ENCODE measurements at regions not wholly inside any gene's neighbourhood (a gene's known extent, or its start where the extent isn't known, plus 50 kb on each side); places are given as distances from the start of the nearest gene placed in this dataset.

- TF ChIP-seq SPEN (CRISPR knock-in tag; IDR thresholded peaks at IDR 0.05; ENCODE audit: low read depth) (no peak), SIX4 (CRISPR knock-in tag; IDR thresholded peaks at IDR 0.05) (no peak), BRCA1 (CRISPR knock-in tag; IDR thresholded peaks at IDR 0.05) (no peak), SMYD3 (CRISPR knock-in tag; IDR thresholded peaks at IDR 0.05) (no peak), MXI1 (IDR thresholded peaks at IDR 0.05; ENCODE audit: borderline replicate concordance, low read depth, low read length) (no peak), ZBTB44 (CRISPR knock-in tag; IDR thresholded peaks at IDR 0.05) (no peak), XRCC5 (optimal IDR thresholded peaks at IDR 0.05; ENCODE audit: low read length) (no peak), HES4 (CRISPR knock-in tag; IDR thresholded peaks at IDR 0.05; ENCODE audit: borderline replicate concordance) (no peak), JDP2 (CRISPR knock-in tag; IDR thresholded peaks at IDR 0.05; ENCODE audit: borderline replicate concordance) (no peak), PBX2 (CRISPR knock-in tag; IDR thresholded peaks at IDR 0.05) (0 out of 2 replicates have a peak, but pooled peaks have one; percentile 55), ZNF614 (CRISPR knock-in tag; IDR thresholded peaks at IDR 0.05; ENCODE audit: borderline replicate concordance) (no peak), SMAD3 (CRISPR knock-in tag; IDR thresholded peaks at IDR 0.05) (no peak), SOX13 (IDR thresholded peaks at IDR 0.05) (no peak), SOX13 (CRISPR knock-in tag; conservative IDR thresholded peaks at IDR 0.05 in 1 of 2, IDR thresholded peaks at IDR 0.05 in 1 of 2) (peak in 1 of 2 experiments; percentile 85; a peak in 2 of 4 replicates), RNF2 (conservative IDR thresholded peaks at IDR 0.05; ENCODE audit: low read depth) (no peak), TCF7 (IDR thresholded peaks at IDR 0.05; ENCODE audit: low read depth) (no peak), ZKSCAN5 (CRISPR knock-in tag; IDR thresholded peaks at IDR 0.05) (no peak), KLF6 (CRISPR knock-in tag; IDR thresholded peaks at IDR 0.05) (no peak), MIXL1 (CRISPR knock-in tag; IDR thresholded peaks at IDR 0.05) (no peak), MTA3 (CRISPR knock-in tag; IDR thresholded peaks at IDR 0.05) (no peak), TSC22D2 (CRISPR knock-in tag; IDR thresholded peaks at IDR 0.05; ENCODE audit: borderline replicate concordance) (no peak), ZNF101 (CRISPR knock-in tag; IDR thresholded peaks at IDR 0.05; ENCODE audit: borderline replicate concordance, low read depth) (no peak), ZNF83 (CRISPR knock-in tag; IDR thresholded peaks at IDR 0.05; ENCODE audit: borderline replicate concordance) (no peak), RNF219 (CRISPR knock-in tag; IDR thresholded peaks at IDR 0.05) (no peak), FOXP4 (CRISPR knock-in tag; IDR thresholded peaks at IDR 0.05) (peak; percentile 54), NFIC (IDR thresholded peaks at IDR 0.05; ENCODE audit: low read length) (no peak; the same call in 1 of the 2 replicates), ZNF720 (CRISPR knock-in tag; IDR thresholded peaks at IDR 0.05) (no peak), ZNF343 (CRISPR knock-in tag; IDR thresholded peaks at IDR 0.05) (no peak)
Observed at GRCh38 chr6:56381801-56382251, 134.4 kb upstream of the COL21A1 start (continued).

Data from HepG2 (cell line).